HepG2 (cell line): ENCODE measurements at regions not wholly inside any gene's neighbourhood (a gene's known extent, or its start where the extent isn't known, plus 50 kb on each side); places are given as distances from the start of the nearest gene placed in this dataset.
"Not testable (repeated sequence)": the region's sequence is repeated elsewhere in the genome, so short reads cannot be mapped to it uniquely, and the experiment has no call there.

Experiments used
- ATAC-seq: fragments of 200-7000 bp; cut with Tn5 transposase; 3 replicates; pipeline ENCODE4 v1.9.1; 2020; ENCODE audit warnings: mild to moderate bottlenecking, moderate library complexity
- BruUV-seq: library from RNA; stranded (reverse); fragments of 400-500 nt; replicated peaks from 2 replicates; lab custom pipeline; 2021; lab: Mats Ljungman, UMichigan
- CTCF ChIA-PET: fragments of 300-600 bp; formaldehyde crosslinking; extraction: SDS; loops from one replicate; lab custom pipeline; 2021; ENCODE audit warnings: low total read pairs, inconsistent platforms, low intra/inter-chr PET ratio; lab: Yijun Ruan, JAX
- POLR2A ChIA-PET: fragments of 350-600 bp; sonication (Branson Sonifier 250); formaldehyde crosslinking; loops from one replicate; lab custom pipeline; 2020; ENCODE audit warnings: antibody characterized with exemption, inconsistent platforms; lab: Yijun Ruan, JAX
- DNase-seq: peaks from one replicate; pipeline ENCODE4 v3.0.0-alpha.2; 2015; ENCODE audit warnings: low spot score
- FAIRE-seq: peaks from 3 replicates; lab custom pipeline; 2011; peaks lifted over from hg19 to GRCh38; lab: Jason Lieb, UNC
- H2AFZ ChIP-seq: one replicate; pipeline ENCODE4 v1.6.1; 2011; ENCODE audit warnings: low read length, inconsistent platforms
- H3K27ac ChIP-seq: fragments of 300-600 bp; 3 replicates; pipeline ENCODE4 v1.8.0; 2011; ENCODE audit warnings: mixed run types, mild to moderate bottlenecking, mixed read lengths, low read length, inconsistent platforms; ENCODE audit not compliant: insufficient read depth; ENCODE audit errors: extremely low read length
- H3K27me3 ChIP-seq, 2 experiments: fragments of 200-600 bp in 1 of 2; 2 replicates in 1 of 2; 3 replicates in 1 of 2; pipeline versions ENCODE4 v1.6.0 to v1.8.0; 2011; ENCODE audit warnings: low read length in 2 of 2, mild to moderate bottlenecking in 2 of 2, moderate library complexity in 2 of 2, inconsistent platforms in 1 of 2; ENCODE audit not compliant: insufficient read depth in 2 of 2, control insufficient read depth in 1 of 2
- H3K36me3 ChIP-seq, 2 experiments: fragments of 200-600 bp in 1 of 2; replicated peaks in 1 of 2; 2 replicates in 1 of 2; 3 replicates in 1 of 2; pipeline versions ENCODE4 v1.5.1 to v1.8.0; 2011; ENCODE audit warnings: low read length in 2 of 2, inconsistent platforms in 1 of 2; ENCODE audit not compliant: insufficient read depth in 2 of 2, control insufficient read depth in 1 of 2
- H3K4me1 ChIP-seq: 2 replicates; pipeline ENCODE4 v1.5.1; 2012; ENCODE audit warnings: low read length, inconsistent platforms; ENCODE audit not compliant: insufficient read depth
- H3K4me2 ChIP-seq: 2 replicates; pipeline ENCODE4 v1.6.0; 2011; ENCODE audit warnings: low read depth, low read length, inconsistent platforms
- H3K4me3 ChIP-seq, 3 experiments: fragments of 200-600 bp in 1 of 3; sonication (generic), shearing (Covaris generic) in 1 of 3; replicated peaks in 1 of 3; 2 replicates each; pipeline ENCODE4 v1.5.1; 2011 to 2016; ENCODE audit warnings: low read length in 3 of 3, inconsistent platforms in 2 of 3, low read depth in 2 of 3, mild to moderate bottlenecking in 2 of 3, control low read depth in 1 of 3, mixed read lengths in 1 of 3; ENCODE audit not compliant: insufficient read depth in 1 of 3
- H3K79me2 ChIP-seq: one replicate; pipeline ENCODE4 v1.6.1; 2011; ENCODE audit warnings: low read length, inconsistent platforms; ENCODE audit not compliant: insufficient read depth
- H3K9ac ChIP-seq: 2 replicates; pipeline ENCODE4 v1.6.0; 2011; ENCODE audit warnings: mild to moderate bottlenecking, low read depth, low read length, inconsistent platforms; ENCODE audit not compliant: insufficient read depth
- H3K9me3 ChIP-seq: 2 replicates; pipeline ENCODE4 v1.5.1; 2012; ENCODE audit warnings: mild to moderate bottlenecking, low read length
- H4K20me1 ChIP-seq: 2 replicates; pipeline ENCODE4 v1.6.0; 2011; ENCODE audit warnings: inconsistent platforms, mild to moderate bottlenecking, low read length, moderate library complexity; ENCODE audit not compliant: insufficient read depth
- EEA1 ChIP-seq: sonication (generic); formaldehyde crosslinking; IDR thresholded peaks from 2 replicates; pipeline ENCODE4 v1.5.1; 2020; ENCODE audit warnings: mild to moderate bottlenecking, missing genetic modification reagents, borderline replicate concordance
- MXD4 ChIP-seq: IDR thresholded peaks from 2 replicates; pipeline ENCODE4 v1.6.1; 2016; ENCODE audit warnings: mild to moderate bottlenecking, missing biosample characterization, missing genetic modification reagents
- REXO4 ChIP-seq: sonication (generic); formaldehyde crosslinking; IDR thresholded peaks from 2 replicates; pipeline ENCODE4 v1.8.0; 2022; ENCODE audit warnings: missing genetic modification reagents, mild to moderate bottlenecking, borderline replicate concordance
- SIX4 ChIP-seq: sonication (generic); formaldehyde crosslinking; IDR thresholded peaks from 2 replicates; pipeline ENCODE4 v1.4.0; 2020; ENCODE audit warnings: missing genetic modification reagents
- U2AF2 ChIP-seq: fragments of 200-400 bp; formaldehyde crosslinking; IDR thresholded peaks from 2 replicates; pipeline ENCODE4 v1.6.1; 2017; ENCODE audit warnings: low read depth, mild to moderate bottlenecking, low read length
- ZBTB49 ChIP-seq: sonication (generic); formaldehyde crosslinking; IDR thresholded peaks from 2 replicates; pipeline ENCODE4 v1.4.0; 2020; ENCODE audit warnings: missing genetic modification reagents, borderline replicate concordance
- ZEB1 ChIP-seq: IDR thresholded peaks from 2 replicates; pipeline ENCODE4 v1.6.1; 2012; ENCODE audit warnings: mild to moderate bottlenecking, low read depth, inconsistent platforms; ENCODE audit not compliant: insufficient replicate concordance
- ZNF792 ChIP-seq: IDR thresholded peaks from 2 replicates; pipeline ENCODE4 v1.6.1; 2016
- WGBS: methylation state at CpG from one replicate; pipeline ENCODE4 v1.1.6; 2017; ENCODE audit warnings: low lambda C conversion rate; 5-methylcytosine and 5-hydroxymethylcytosine counted together
- in situ Hi-C: cut with HindIII; loops from 2 replicates; pipeline ENCODE4 v1.10.0; 2017; ENCODE audit warnings: low pct_unique_long_range_greater_than_20kb; ENCODE audit not compliant: extremely low pct_ligation_motif_present
- intact Hi-C: fragments of 100-400 bp; cut with micrococcal nuclease; formaldehyde crosslinking; loops from one replicate; pipeline ENCODE4 v1.10.0; 2022; ENCODE audit not compliant: unreplicated experiment

- TF ChIP-seq ZBTB49 (CRISPR knock-in tag), result no peak
Observed at GRCh38 chr14:45650754-45651153, 397.8 kb upstream of the MIS18BP1 start (continued).

GRCh38 chr14:45649051-45649450 is 396.0 kb upstream of the MIS18BP1 start:
- in situ Hi-C loops, result no loop called here
- H2AFZ ChIP-seq, result no peak overlapping the region

GRCh38 chr14:45641541-45641940 is 388.5 kb upstream of the MIS18BP1 start:
- no peak for FAIRE-seq
- peaks cover 9% of the 10 kb centered on the region; the same call in 1 of the 2 replicates for H3K9me3 ChIP-seq
- in situ Hi-C loops, result no loop called here

More at GRCh38 chr14:45649051-45649450, 396.0 kb upstream of the MIS18BP1 start:
- no TSS peak for BruUV-seq
- FAIRE-seq, result no peak
- H4K20me1 ChIP-seq, result no peaks in the 10 kb centered on the region
- TF ChIP-seq U2AF2 (no peak), EEA1 (CRISPR knock-in tag) (no peak), REXO4 (CRISPR knock-in tag) (no peak)
- H3K4me3 ChIP-seq, result no peak overlapping the region
- no peak for ATAC-seq
- H3K9me3 ChIP-seq, result peaks cover 5% of the 10 kb centered on the region; the same call in 1 of the 2 replicates
- no peak overlapping the region for H3K9ac ChIP-seq
- no peaks in the 10 kb centered on the region for H3K36me3 ChIP-seq
- H3K4me2 ChIP-seq, result no peak overlapping the region
- H3K4me1 ChIP-seq, result no peaks in the 10 kb centered on the region
- ChIA-PET POLR2A (no interaction called here), CTCF (no interaction called here)
- H3K27me3 ChIP-seq, result no peaks in the 10 kb centered on the region
- intact Hi-C loops, result no loop called here
- 41% methylated on average over 4 of the region's 4 CpGs for WGBS
- H3K27ac ChIP-seq, result no peak overlapping the region
- no peak for DNase-seq
- H3K79me2 ChIP-seq, result no peaks in the 10 kb centered on the region

GRCh38 chr14:45634651-45635441 is 381.8 kb upstream of the MIS18BP1 start:
- H4K20me1 ChIP-seq, H3K9ac ChIP-seq, H3K36me3 ChIP-seq, H3K4me2 ChIP-seq, CTCF ChIA-PET, FAIRE-seq, H3K27ac ChIP-seq, H2AFZ ChIP-seq, in situ Hi-C loops, H3K79me2 ChIP-seq, BruUV-seq, H3K27me3 ChIP-seq, POLR2A ChIA-PET, ATAC-seq, H3K4me3 ChIP-seq, intact Hi-C loops, H3K4me1 ChIP-seq, DNase-seq: not testable (repeated sequence)
- 76% methylated on average over 13 of the region's 46 CpGs for WGBS
- H3K9me3 ChIP-seq, result peaks cover 13% of the 10 kb centered on the region

More at GRCh38 chr14:45641541-45641940, 388.5 kb upstream of the MIS18BP1 start:
- no peaks in the 10 kb centered on the region for H3K79me2 ChIP-seq
- no peaks in the 10 kb centered on the region for H4K20me1 ChIP-seq
- TF ChIP-seq SIX4 (CRISPR knock-in tag) (no peak), ZNF792 (CRISPR knock-in tag) (no peak), MXD4 (CRISPR knock-in tag) (no peak), ZEB1 (no peak)
- H3K27me3 ChIP-seq, result no peaks in the 10 kb centered on the region
- no peak overlapping the region for H3K4me2 ChIP-seq
- H3K4me3 ChIP-seq, result no peak overlapping the region
- POLR2A ChIA-PET, result no interaction called here
- 0% methylated on average over 4 of the region's 4 CpGs for WGBS
- no peak overlapping the region for H3K9ac ChIP-seq
- no peaks in the 10 kb centered on the region for H3K36me3 ChIP-seq
- CTCF ChIA-PET, result no interaction called here
- BruUV-seq, result no TSS peak
- no peak overlapping the region for H2AFZ ChIP-seq
- H3K4me1 ChIP-seq, result no peaks in the 10 kb centered on the region
- intact Hi-C loops, result no loop called here
- DNase-seq (no peak), ATAC-seq (no peak)
- no peak overlapping the region for H3K27ac ChIP-seq
